OCI-LY1 (cell line): ENCODE measurements at regions not wholly inside any gene's neighbourhood (a gene's known extent, or its start where the extent isn't known, plus 50 kb on each side); places are given as distances from the start of the nearest gene placed in this dataset.
"Not testable (repeated sequence)": the region's sequence is repeated elsewhere in the genome, so short reads cannot be mapped to it uniquely, and the experiment has no call there.

Experiments used
- CTCF ChIP-seq: fragments of 200-600 bp; sonication (generic), shearing (Covaris generic); IDR thresholded peaks from 2 replicates; pipeline ENCODE4 v1.5.1; 2017; ENCODE audit warnings: mild to moderate bottlenecking, antibody characterized with exemption, low read length, moderate library complexity, mixed read lengths
- EZH2 ChIP-seq: fragments of 200-600 bp; sonication (generic), shearing (Covaris generic); IDR thresholded peaks from 2 replicates; pipeline ENCODE4 v1.8.0; 2017; ENCODE audit warnings: borderline replicate concordance, mixed run types, mild to moderate bottlenecking, antibody characterized with exemption, low read length, moderate library complexity, mixed read lengths

DNA sequence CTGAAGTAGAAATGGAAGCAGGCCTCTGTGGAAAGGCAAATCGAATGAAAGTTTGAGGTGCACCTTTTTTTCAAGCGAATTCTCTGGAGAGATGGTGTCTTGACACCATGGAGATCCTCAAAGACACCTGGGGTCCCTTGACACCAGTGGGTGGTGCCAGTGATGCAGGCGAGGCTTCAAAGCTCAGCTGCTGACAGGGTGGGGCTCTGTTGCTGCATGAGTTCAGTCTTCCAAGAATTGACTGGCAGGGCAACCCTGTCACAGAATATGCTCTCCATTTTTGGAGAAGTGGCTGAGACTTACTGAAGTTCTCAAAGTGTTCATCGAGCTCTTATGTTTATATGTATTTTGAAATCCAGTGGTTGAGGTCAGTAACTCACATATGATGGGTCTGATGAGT lies 1741.6 kb downstream of the SPATA31A7 start:
- TF ChIP-seq CTCF, EZH2: not testable (repeated sequence)
